GM21529 (cell line): ENCODE measurements at regions not wholly inside any gene's neighbourhood (a gene's known extent, or its start where the extent isn't known, plus 50 kb on each side); places are given as distances from the start of the nearest gene placed in this dataset.
A peak's percentile ranks its signal among the peaks of the same experiment; 100 is the strongest.

Source experiments
- ATAC-seq: cut with Tn5 transposase; IDR thresholded peaks from one replicate; pipeline ENCODE4 v1.9.1; 2021; ENCODE audit not compliant: unreplicated experiment

GRCh38 chr1:83735526-83735925, 263.4 kb downstream of the TTLL7 start:
- no peak for ATAC-seq

GRCh38 chr1:83734420-83734819, 264.5 kb downstream of the TTLL7 start:
- ATAC-seq, result no peak

- ATAC-seq, result no peak
Observed at GRCh38 chr1:83725735-83726360, 273.1 kb downstream of the TTLL7 start.

- no peak for ATAC-seq
Observed at GRCh38 chr1:83718338-83718737, 280.6 kb downstream of the TTLL7 start.

GRCh38 chr1:83717785-83718184, 281.1 kb downstream of the TTLL7 start:
- no peak for ATAC-seq

GRCh38 chr1:83716641-83717040, 282.3 kb downstream of the TTLL7 start:
- no peak for ATAC-seq

GRCh38 chr1:83715550-83715949, 283.4 kb downstream of the TTLL7 start:
- ATAC-seq, result no peak

- ATAC-seq, result no peak
Observed at GRCh38 chr1:83709662-83710061, 289.3 kb downstream of the TTLL7 start.

GRCh38 chr1:83706354-83706938, 292.5 kb downstream of the TTLL7 start:
- no peak for ATAC-seq

- ATAC-seq, result no peak
Observed at GRCh38 chr1:83705091-83705490, 293.8 kb downstream of the TTLL7 start.

- ATAC-seq, result no peak
Observed at GRCh38 chr1:83704350-83704749, 294.6 kb downstream of the TTLL7 start.

GRCh38 chr1:83702356-83702755, 296.6 kb downstream of the TTLL7 start:
- ATAC-seq, result no peak

GRCh38 chr1:83701355-83701754, 297.6 kb downstream of the TTLL7 start:
- no peak for ATAC-seq

GRCh38 chr1:83698644-83699043, 300.3 kb downstream of the TTLL7 start:
- ATAC-seq, result no peak

- ATAC-seq, result no peak
Observed at GRCh38 chr1:83697961-83698360, 301.0 kb downstream of the TTLL7 start.

- ATAC-seq, result no peak
Observed at GRCh38 chr1:83697220-83697619, 301.7 kb downstream of the TTLL7 start.

GRCh38 chr1:83694449-83694848, 304.5 kb downstream of the TTLL7 start:
- ATAC-seq, result no peak

GRCh38 chr1:83693427-83694126, 305.4 kb downstream of the TTLL7 start:
- ATAC-seq, result no peak

GRCh38 chr1:83692524-83693381, 306.2 kb downstream of the TTLL7 start:
- ATAC-seq, result peak; percentile 69

GRCh38 chr1:83691953-83692500, 306.9 kb downstream of the TTLL7 start:
- ATAC-seq, result no peak
